ENCODE measurements at regions not wholly inside any gene's neighbourhood (a gene's known extent, or its start where the extent isn't known, plus 50 kb on each side); places are given as distances from the start of the nearest gene placed in this dataset.
A peak's percentile ranks its signal among the peaks of the same experiment; 100 is the strongest.

GRCh38 chr13:66224663-66225062 is 1005.5 kb downstream of the PCDH9 start:
- TF ChIP-seq CTCF (IDR thresholded peaks at IDR 0.05; ENCODE audit: extremely low read depth, low read depth, low read length): no peak

GRCh38 chr13:66222926-66223325 is 1007.2 kb downstream of the PCDH9 start:
- H3K27ac ChIP-seq (ENCODE audit: low read depth, low read length): no peak overlapping the region
- no peaks in the 10 kb centered on the region for H3K79me2 ChIP-seq (ENCODE audit: insufficient read depth, low read length)
- H3K9me3 ChIP-seq (ENCODE audit: low read depth, low read length): no peaks in the 10 kb centered on the region
- DNase-seq (ENCODE audit: insufficient read length, low spot score, missing footprints): no peak
- no peaks in the 10 kb centered on the region for H4K20me1 ChIP-seq (ENCODE audit: insufficient read depth, low read length)
- no peaks in the 10 kb centered on the region for H3K36me3 ChIP-seq (ENCODE audit: insufficient read depth, low read length)
- no peaks in the 10 kb centered on the region for H3K27me3 ChIP-seq (ENCODE audit: insufficient read depth, low read length)
- H3K4me3 ChIP-seq (ENCODE audit: insufficient read depth, low read length): no peak overlapping the region
- no peak overlapping the region for H3K4me2 ChIP-seq (ENCODE audit: insufficient read depth, low read length)
- H2AFZ ChIP-seq (ENCODE audit: low read length): no peak overlapping the region
- no peaks in the 10 kb centered on the region for H3K4me1 ChIP-seq (ENCODE audit: insufficient read depth, low read length)
- TF ChIP-seq CTCF (IDR thresholded peaks at IDR 0.05; ENCODE audit: extremely low read depth, low read depth, low read length): no peak

More at GRCh38 chr13:66224663-66225062, 1005.5 kb downstream of the PCDH9 start:
- no peaks in the 10 kb centered on the region for H4K20me1 ChIP-seq (ENCODE audit: insufficient read depth, low read length)
- H3K4me1 ChIP-seq (ENCODE audit: insufficient read depth, low read length): no peaks in the 10 kb centered on the region
- H3K9me3 ChIP-seq (ENCODE audit: low read depth, low read length): no peaks in the 10 kb centered on the region
- H3K36me3 ChIP-seq (ENCODE audit: insufficient read depth, low read length): no peaks in the 10 kb centered on the region
- H3K4me3 ChIP-seq (ENCODE audit: insufficient read depth, low read length): no peak overlapping the region
- no peaks in the 10 kb centered on the region for H3K27me3 ChIP-seq (ENCODE audit: insufficient read depth, low read length)
- peak overlapping the region; percentile 20 for H2AFZ ChIP-seq (ENCODE audit: low read length)
- H3K79me2 ChIP-seq (ENCODE audit: insufficient read depth, low read length): no peaks in the 10 kb centered on the region
- no peak overlapping the region for H3K4me2 ChIP-seq (ENCODE audit: insufficient read depth, low read length)
- H3K27ac ChIP-seq (ENCODE audit: low read depth, low read length): no peak overlapping the region
- DNase-seq (ENCODE audit: insufficient read length, low spot score, missing footprints): no peak

- no peak for TF ChIP-seq CTCF (IDR thresholded peaks at IDR 0.05; ENCODE audit: extremely low read depth, low read depth, low read length)
- Histone ChIP-seq H3K4me1 (ENCODE audit: insufficient read depth, low read length) (no peaks in the 10 kb centered on the region), H3K36me3 (ENCODE audit: insufficient read depth, low read length) (no peaks in the 10 kb centered on the region), H3K4me3 (ENCODE audit: insufficient read depth, low read length) (no peak overlapping the region), H3K27ac (ENCODE audit: low read depth, low read length) (no peak overlapping the region), H4K20me1 (ENCODE audit: insufficient read depth, low read length) (no peaks in the 10 kb centered on the region), H2AFZ (ENCODE audit: low read length) (no peak overlapping the region), H3K9me3 (ENCODE audit: low read depth, low read length) (no peaks in the 10 kb centered on the region), H3K27me3 (ENCODE audit: insufficient read depth, low read length) (no peaks in the 10 kb centered on the region), H3K4me2 (ENCODE audit: insufficient read depth, low read length) (no peak overlapping the region), H3K79me2 (ENCODE audit: insufficient read depth, low read length) (no peaks in the 10 kb centered on the region)
- DNase-seq (ENCODE audit: insufficient read length, low spot score, missing footprints): no peak
Measured at GRCh38 chr13:66222127-66222526, 1008.0 kb downstream of the PCDH9 start.

- Histone ChIP-seq H3K27ac (ENCODE audit: low read depth, low read length) (no peak overlapping the region), H4K20me1 (ENCODE audit: insufficient read depth, low read length) (no peaks in the 10 kb centered on the region), H3K36me3 (ENCODE audit: insufficient read depth, low read length) (no peaks in the 10 kb centered on the region), H3K9me3 (ENCODE audit: low read depth, low read length) (no peaks in the 10 kb centered on the region), H3K4me3 (ENCODE audit: insufficient read depth, low read length) (no peak overlapping the region), H2AFZ (ENCODE audit: low read length) (no peak overlapping the region), H3K4me1 (ENCODE audit: insufficient read depth, low read length) (peaks cover 6% of the 10 kb centered on the region), H3K79me2 (ENCODE audit: insufficient read depth, low read length) (no peaks in the 10 kb centered on the region), H3K27me3 (ENCODE audit: insufficient read depth, low read length) (no peaks in the 10 kb centered on the region), H3K4me2 (ENCODE audit: insufficient read depth, low read length) (no peak overlapping the region)
- TF ChIP-seq CTCF (IDR thresholded peaks at IDR 0.05; ENCODE audit: extremely low read depth, low read depth, low read length): no peak
- no peak for DNase-seq (ENCODE audit: insufficient read length, low spot score, missing footprints)
Measured at GRCh38 chr13:66219506-66219905, 1010.6 kb downstream of the PCDH9 start.

Measured in osteoblast (primary cell).